ENCODE measurements at regions not wholly inside any gene's neighbourhood (a gene's known extent, or its start where the extent isn't known, plus 50 kb on each side); places are given as distances from the start of the nearest gene placed in this dataset.

GRCh38 chr6:135780326-135780725 is 71.2 kb upstream of the PDE7B start:
- TF ChIP-seq CTCF (IDR thresholded peaks at IDR 0.05; ENCODE audit: poor library complexity, severe bottlenecking), result no peak
- H3K9me3 ChIP-seq (ENCODE audit: severe bottlenecking), result no peaks in the 10 kb centered on the region
- no peaks in the 10 kb centered on the region for H3K36me3 ChIP-seq (ENCODE audit: low read depth)
- H3K27ac ChIP-seq (ENCODE audit: poor library complexity, severe bottlenecking), result no peak overlapping the region
- H3K27me3 ChIP-seq (ENCODE audit: insufficient read depth, poor library complexity, severe bottlenecking), result no peaks in the 10 kb centered on the region
- H3K4me3 ChIP-seq (ENCODE audit: severe bottlenecking), result no peak overlapping the region
- ATAC-seq (ENCODE audit: low read depth), result no peak
- no peak for DNase-seq (ENCODE audit: low spot score)
- H3K4me1 ChIP-seq (ENCODE audit: insufficient read depth, poor library complexity, severe bottlenecking), result no peaks in the 10 kb centered on the region

GRCh38 chr6:135782546-135782945 is 69.0 kb upstream of the PDE7B start:
- H3K27me3 ChIP-seq (ENCODE audit: insufficient read depth, poor library complexity, severe bottlenecking), result no peaks in the 10 kb centered on the region
- ATAC-seq (ENCODE audit: low read depth), result no peak

GRCh38 chr6:135784507-135784906 is 67.0 kb upstream of the PDE7B start:
- no peaks in the 10 kb centered on the region for H3K27me3 ChIP-seq (ENCODE audit: insufficient read depth, poor library complexity, severe bottlenecking)
- no peak for ATAC-seq (ENCODE audit: low read depth)
- H3K4me3 ChIP-seq (ENCODE audit: severe bottlenecking), result no peak overlapping the region
- H3K36me3 ChIP-seq (ENCODE audit: low read depth), result no peaks in the 10 kb centered on the region
- H3K9me3 ChIP-seq (ENCODE audit: severe bottlenecking), result no peaks in the 10 kb centered on the region
- TF ChIP-seq CTCF (IDR thresholded peaks at IDR 0.05; ENCODE audit: poor library complexity, severe bottlenecking), result no peak
- H3K4me1 ChIP-seq (ENCODE audit: insufficient read depth, poor library complexity, severe bottlenecking), result no peaks in the 10 kb centered on the region
- DNase-seq (ENCODE audit: low spot score), result no peak
- no peak overlapping the region for H3K27ac ChIP-seq (ENCODE audit: poor library complexity, severe bottlenecking)

More at GRCh38 chr6:135782546-135782945, 69.0 kb upstream of the PDE7B start:
- DNase-seq (ENCODE audit: low spot score), result no peak
- Histone ChIP-seq H3K27ac (ENCODE audit: poor library complexity, severe bottlenecking) (no peak overlapping the region), H3K4me1 (ENCODE audit: insufficient read depth, poor library complexity, severe bottlenecking) (no peaks in the 10 kb centered on the region), H3K36me3 (ENCODE audit: low read depth) (no peaks in the 10 kb centered on the region), H3K9me3 (ENCODE audit: severe bottlenecking) (no peaks in the 10 kb centered on the region), H3K4me3 (ENCODE audit: severe bottlenecking) (no peak overlapping the region)
- no peak for TF ChIP-seq CTCF (IDR thresholded peaks at IDR 0.05; ENCODE audit: poor library complexity, severe bottlenecking)

GRCh38 chr6:135789375-135790050 is 62.0 kb upstream of the PDE7B start:
- no peaks in the 10 kb centered on the region for H3K4me1 ChIP-seq (ENCODE audit: insufficient read depth, poor library complexity, severe bottlenecking)
- DNase-seq (ENCODE audit: low spot score), result no peak

More at GRCh38 chr6:135789375-135790050, 62.0 kb upstream of the PDE7B start:
- Histone ChIP-seq H3K36me3 (ENCODE audit: low read depth) (no peaks in the 10 kb centered on the region; the same call in 1 of the 2 replicates), H3K4me3 (ENCODE audit: severe bottlenecking) (no peak overlapping the region), H3K9me3 (ENCODE audit: severe bottlenecking) (no peaks in the 10 kb centered on the region), H3K27me3 (ENCODE audit: insufficient read depth, poor library complexity, severe bottlenecking) (no peaks in the 10 kb centered on the region), H3K27ac (ENCODE audit: poor library complexity, severe bottlenecking) (no peak overlapping the region)
- ATAC-seq (ENCODE audit: low read depth), result no peak
- no peak for TF ChIP-seq CTCF (IDR thresholded peaks at IDR 0.05; ENCODE audit: poor library complexity, severe bottlenecking)
